Epithelial cell of esophagus (primary cell): ENCODE measurements at regions not wholly inside any gene's neighbourhood (a gene's known extent, or its start where the extent isn't known, plus 50 kb on each side); places are given as distances from the start of the nearest gene placed in this dataset.

Experiments
- DNase-seq: peaks from one replicate; pipeline ENCODE4 v3.0.0; 2010; ENCODE audit warnings: low read depth
- H3K4me3 ChIP-seq: 2 replicates; pipeline ENCODE4 v1.5.1; 2011; ENCODE audit warnings: mild to moderate bottlenecking, low read length, control low read depth
- TF ChIP-seq, protein P1 (sequence below): IDR thresholded peaks from 2 replicates; pipeline ENCODE4 v1.5.1; 2011; ENCODE audit warnings: low read depth, mild to moderate bottlenecking, low read length, control low read depth, inconsistent platforms; ENCODE audit not compliant: insufficient read depth; ENCODE audit errors: missing control alignments

DNA sequence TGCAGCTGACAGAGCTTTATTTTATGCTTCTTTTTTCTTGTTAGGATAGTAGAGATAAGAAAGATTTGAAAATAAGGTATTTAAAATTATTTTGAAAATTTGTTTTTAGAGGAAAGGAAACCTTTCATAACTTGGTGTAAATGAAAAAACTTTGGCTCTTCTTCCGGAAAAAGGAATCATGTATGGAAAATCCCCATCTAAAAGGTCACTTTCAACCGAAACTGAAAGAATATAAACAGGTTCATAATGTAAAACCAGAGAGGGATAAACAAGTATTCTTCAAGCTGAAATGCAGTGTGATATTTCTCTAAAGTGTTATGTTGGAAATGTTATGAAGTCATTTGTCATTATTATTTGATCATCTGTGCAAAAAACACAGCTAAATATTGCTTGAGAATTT is 246.8 kb downstream of the NFKBIZ start:
- no peak for DNase-seq
- H3K4me3 ChIP-seq, result no peak overlapping the region
- TF ChIP-seq, protein P1, sequence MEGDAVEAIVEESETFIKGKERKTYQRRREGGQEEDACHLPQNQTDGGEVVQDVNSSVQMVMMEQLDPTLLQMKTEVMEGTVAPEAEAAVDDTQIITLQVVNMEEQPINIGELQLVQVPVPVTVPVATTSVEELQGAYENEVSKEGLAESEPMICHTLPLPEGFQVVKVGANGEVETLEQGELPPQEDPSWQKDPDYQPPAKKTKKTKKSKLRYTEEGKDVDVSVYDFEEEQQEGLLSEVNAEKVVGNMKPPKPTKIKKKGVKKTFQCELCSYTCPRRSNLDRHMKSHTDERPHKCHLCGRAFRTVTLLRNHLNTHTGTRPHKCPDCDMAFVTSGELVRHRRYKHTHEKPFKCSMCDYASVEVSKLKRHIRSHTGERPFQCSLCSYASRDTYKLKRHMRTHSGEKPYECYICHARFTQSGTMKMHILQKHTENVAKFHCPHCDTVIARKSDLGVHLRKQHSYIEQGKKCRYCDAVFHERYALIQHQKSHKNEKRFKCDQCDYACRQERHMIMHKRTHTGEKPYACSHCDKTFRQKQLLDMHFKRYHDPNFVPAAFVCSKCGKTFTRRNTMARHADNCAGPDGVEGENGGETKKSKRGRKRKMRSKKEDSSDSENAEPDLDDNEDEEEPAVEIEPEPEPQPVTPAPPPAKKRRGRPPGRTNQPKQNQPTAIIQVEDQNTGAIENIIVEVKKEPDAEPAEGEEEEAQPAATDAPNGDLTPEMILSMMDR, result no peak

DNA sequence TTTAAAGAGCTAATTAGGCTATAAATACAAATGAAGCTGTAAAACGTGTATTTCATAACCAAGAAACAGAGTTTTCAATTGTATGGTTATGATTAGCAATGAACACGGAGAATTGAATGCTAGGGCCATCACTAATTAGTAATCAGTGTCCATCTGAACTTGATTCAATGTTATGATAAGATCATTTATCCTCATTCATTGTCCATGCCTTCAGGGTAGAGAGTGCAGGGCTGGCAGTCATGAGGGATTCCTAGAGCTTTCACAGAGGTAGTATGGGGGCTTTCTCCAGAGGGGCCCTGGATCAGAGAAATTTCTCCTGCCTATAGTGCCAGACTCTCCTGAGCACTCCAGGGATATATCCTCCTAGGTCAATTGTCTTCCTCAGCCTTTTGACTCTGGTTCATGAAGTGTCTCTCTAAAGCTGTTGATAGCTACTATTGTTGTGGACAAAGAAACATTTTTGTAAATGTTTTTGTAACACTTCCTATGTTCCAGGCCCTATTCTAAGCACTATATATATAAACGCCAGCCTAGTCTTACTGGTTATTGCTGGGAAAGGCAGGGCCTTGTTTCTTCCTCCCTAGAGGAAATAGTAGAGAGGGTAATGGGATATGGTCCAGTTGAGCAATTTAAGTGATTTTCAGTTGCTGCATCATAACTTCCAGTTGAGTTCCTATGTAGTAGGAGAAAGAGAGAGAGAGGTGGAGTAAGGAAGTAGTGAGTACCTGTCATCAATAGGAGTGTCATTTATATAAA is 249.0 kb downstream of the NFKBIZ start:
- no peak for DNase-seq
- TF ChIP-seq, protein P1, result no peak
- H3K4me3 ChIP-seq, result no peak overlapping the region

DNA sequence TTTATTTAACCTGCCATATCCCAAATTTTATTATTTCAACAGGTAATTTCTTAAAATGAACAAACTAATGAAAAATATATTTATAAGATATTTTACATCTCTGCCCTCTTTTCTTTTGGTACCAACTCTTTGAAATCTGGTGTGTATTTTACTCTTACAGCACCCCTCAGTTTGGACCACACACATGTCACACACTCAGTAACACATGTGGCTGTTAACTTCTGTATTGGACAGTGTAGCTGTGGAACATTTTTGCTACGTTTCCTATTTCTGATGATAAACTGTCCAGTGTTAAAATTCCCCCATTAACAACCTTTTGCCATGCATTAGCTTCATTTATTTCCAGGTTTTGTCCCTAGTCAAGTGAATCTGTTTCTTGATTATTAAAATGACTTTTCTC is 250.6 kb downstream of the NFKBIZ start:
- no peak for DNase-seq
- TF ChIP-seq, protein P1, result no peak

DNA sequence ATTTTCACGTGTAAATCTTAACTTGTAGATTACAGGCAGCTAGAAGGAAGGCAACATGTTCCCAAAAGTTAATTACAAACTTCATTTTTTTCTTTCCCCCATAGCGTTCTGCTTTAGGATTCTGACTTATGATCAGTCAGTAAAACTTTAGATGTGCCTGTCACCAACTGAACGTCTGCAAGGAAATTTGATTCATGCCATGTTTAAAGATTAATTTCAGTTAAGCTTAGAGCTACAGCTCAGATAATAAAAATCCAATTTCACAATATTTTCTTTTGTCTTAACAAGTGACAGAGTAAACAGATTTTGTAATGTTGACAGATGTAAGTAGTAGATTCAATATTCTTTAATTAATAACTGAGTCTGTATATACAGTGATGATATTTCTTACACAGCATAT is 253.1 kb downstream of the NFKBIZ start:
- TF ChIP-seq, protein P1, result no peak
- peak; percentile 38 for DNase-seq

More for the DNA sequence above, 250.6 kb downstream of the NFKBIZ start:
- H3K4me3 ChIP-seq, result no peak overlapping the region

DNA sequence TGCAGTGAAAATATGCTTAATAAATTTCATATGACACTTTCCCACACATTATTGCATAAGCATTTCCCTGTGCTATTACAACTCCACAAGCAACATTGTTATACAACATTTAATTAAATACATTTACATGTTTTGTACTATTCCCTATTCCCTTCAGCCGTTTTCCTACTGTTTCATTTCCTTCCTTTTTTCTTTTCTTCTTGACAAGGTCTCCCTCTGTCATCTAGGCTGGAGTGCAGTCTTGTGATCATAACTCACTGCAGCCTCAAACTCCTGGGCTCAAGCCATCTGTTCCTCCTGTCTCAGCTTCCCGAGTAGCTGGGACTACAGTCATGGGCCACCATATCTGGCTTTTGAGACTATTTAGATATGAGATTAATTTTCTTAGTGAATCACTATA is 254.7 kb downstream of the NFKBIZ start:
- no peak overlapping the region for H3K4me3 ChIP-seq
- no peak for DNase-seq
- TF ChIP-seq, protein P1, result no peak

More for the DNA sequence above, 253.1 kb downstream of the NFKBIZ start:
- no peak overlapping the region for H3K4me3 ChIP-seq

DNA sequence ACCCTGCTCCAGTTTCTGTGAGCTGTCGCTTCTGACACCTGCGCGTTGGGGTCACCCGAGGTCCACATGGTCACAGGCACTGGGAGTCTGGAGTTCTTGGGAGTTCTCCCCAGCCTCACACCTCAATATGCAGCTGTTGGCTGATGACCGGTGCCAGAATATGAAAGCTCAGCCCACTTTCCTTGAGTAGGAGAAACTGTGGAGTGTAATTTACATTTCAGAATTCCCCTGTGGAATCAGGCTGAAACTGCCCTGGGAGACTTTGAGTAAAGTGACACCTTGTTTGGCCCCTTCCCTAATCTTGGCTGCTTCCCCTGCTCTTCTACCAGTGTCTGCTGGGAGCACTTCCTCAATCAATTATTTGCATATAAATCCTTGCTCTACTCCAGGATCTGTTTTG is 255.9 kb downstream of the NFKBIZ start:
- DNase-seq, result no peak
- no peak overlapping the region for H3K4me3 ChIP-seq
- TF ChIP-seq, protein P1, result no peak
